PC-3 (cell line): ENCODE measurements at regions not wholly inside any gene's neighbourhood (a gene's known extent, or its start where the extent isn't known, plus 50 kb on each side); places are given as distances from the start of the nearest gene placed in this dataset.

Experiments
- EZH2phosphoT487 ChIP-seq: fragments of 300-600 bp; sonication (generic); IDR thresholded peaks from 2 replicates; pipeline ENCODE4 v1.6.1; 2018; ENCODE audit warnings: mild to moderate bottlenecking, antibody characterized with exemption, low read length, borderline replicate concordance
- TF ChIP-seq, protein P1 (sequence below): fragments of 300-600 bp; sonication (generic); conservative IDR thresholded peaks from 2 replicates; pipeline ENCODE4 v1.5.1; 2017; ENCODE audit warnings: antibody characterized with exemption, low read depth, mild to moderate bottlenecking, low read length

DNA sequence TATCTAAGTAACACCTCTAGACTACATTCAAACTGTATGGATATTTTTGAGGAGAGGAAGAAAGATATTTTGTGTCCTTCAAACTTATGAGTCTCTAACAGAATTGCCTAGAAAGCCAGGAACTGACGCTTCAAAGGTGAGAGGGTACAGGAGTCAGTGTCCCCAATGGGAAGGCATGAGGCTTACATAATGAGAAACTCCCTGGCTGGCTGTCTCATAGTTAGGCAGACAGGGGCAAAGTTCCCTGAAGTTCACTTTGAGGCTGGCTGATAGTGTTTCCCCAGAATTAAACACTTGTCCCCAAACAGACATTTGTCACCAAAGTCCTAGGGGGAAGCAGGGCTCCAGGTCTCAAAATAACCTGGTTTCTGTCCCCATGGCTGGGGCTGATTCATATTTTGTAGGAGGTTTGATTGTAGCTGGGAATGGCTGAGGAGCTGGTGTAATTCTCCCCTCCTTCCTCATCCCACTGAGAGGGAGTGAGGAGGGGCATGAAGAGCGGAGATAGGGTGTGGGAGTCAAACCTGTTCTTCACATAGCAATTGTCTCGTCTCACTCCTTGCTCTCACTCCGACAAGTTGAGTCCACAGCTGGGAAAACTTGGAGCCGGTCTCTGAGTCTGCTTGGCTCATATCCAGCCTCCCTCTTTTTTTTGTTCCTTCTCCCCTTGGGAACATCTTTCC, 56.4 kb upstream of the CISTR start:
- TF ChIP-seq EZH2phosphoT487: no peak
- TF ChIP-seq, protein P1, sequence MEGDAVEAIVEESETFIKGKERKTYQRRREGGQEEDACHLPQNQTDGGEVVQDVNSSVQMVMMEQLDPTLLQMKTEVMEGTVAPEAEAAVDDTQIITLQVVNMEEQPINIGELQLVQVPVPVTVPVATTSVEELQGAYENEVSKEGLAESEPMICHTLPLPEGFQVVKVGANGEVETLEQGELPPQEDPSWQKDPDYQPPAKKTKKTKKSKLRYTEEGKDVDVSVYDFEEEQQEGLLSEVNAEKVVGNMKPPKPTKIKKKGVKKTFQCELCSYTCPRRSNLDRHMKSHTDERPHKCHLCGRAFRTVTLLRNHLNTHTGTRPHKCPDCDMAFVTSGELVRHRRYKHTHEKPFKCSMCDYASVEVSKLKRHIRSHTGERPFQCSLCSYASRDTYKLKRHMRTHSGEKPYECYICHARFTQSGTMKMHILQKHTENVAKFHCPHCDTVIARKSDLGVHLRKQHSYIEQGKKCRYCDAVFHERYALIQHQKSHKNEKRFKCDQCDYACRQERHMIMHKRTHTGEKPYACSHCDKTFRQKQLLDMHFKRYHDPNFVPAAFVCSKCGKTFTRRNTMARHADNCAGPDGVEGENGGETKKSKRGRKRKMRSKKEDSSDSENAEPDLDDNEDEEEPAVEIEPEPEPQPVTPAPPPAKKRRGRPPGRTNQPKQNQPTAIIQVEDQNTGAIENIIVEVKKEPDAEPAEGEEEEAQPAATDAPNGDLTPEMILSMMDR: no peak
